DND-41 (cell line): ENCODE measurements at regions not wholly inside any gene's neighbourhood (a gene's known extent, or its start where the extent isn't known, plus 50 kb on each side); places are given as distances from the start of the nearest gene placed in this dataset.

Experiments
- EZH2 ChIP-seq: IDR thresholded peaks from 3 replicates; pipeline ENCODE4 v1.6.1; 2012; ENCODE audit warnings: borderline replicate concordance, low read depth, mild to moderate bottlenecking, moderate library complexity, low read length, inconsistent platforms; ENCODE audit not compliant: severe bottlenecking
- TF ChIP-seq, protein P1 (sequence below): IDR thresholded peaks from 2 replicates; pipeline ENCODE4 v1.5.1; 2012; ENCODE audit warnings: borderline replicate concordance, low read length, moderate library complexity, mild to moderate bottlenecking; ENCODE audit not compliant: poor library complexity, severe bottlenecking; ENCODE audit errors: extremely low read depth

DNA sequence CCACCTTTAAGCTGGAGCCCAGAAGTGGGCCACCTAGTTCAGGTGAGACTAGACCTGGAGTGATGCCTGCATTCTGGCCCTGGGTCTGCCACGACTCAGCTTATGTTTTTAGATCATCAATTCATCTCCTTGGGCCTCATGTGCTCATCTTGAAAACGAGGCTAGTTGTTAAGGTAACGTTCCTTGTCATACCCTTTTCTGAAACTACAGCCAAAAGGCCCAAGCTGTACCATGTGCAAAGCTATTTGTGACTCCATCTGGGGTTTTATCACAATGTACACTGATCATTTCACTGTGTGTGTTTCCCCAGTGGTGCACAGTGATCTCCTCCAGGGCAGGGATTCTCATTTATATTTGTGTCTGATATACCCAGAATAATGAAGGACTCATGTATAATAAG, 138.4 kb upstream of the COPS8 start:
- TF ChIP-seq, protein P1, sequence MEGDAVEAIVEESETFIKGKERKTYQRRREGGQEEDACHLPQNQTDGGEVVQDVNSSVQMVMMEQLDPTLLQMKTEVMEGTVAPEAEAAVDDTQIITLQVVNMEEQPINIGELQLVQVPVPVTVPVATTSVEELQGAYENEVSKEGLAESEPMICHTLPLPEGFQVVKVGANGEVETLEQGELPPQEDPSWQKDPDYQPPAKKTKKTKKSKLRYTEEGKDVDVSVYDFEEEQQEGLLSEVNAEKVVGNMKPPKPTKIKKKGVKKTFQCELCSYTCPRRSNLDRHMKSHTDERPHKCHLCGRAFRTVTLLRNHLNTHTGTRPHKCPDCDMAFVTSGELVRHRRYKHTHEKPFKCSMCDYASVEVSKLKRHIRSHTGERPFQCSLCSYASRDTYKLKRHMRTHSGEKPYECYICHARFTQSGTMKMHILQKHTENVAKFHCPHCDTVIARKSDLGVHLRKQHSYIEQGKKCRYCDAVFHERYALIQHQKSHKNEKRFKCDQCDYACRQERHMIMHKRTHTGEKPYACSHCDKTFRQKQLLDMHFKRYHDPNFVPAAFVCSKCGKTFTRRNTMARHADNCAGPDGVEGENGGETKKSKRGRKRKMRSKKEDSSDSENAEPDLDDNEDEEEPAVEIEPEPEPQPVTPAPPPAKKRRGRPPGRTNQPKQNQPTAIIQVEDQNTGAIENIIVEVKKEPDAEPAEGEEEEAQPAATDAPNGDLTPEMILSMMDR = no peak
- no peak for TF ChIP-seq EZH2
